K562 (cell line): ENCODE measurements at regions not wholly inside any gene's neighbourhood (a gene's known extent, or its start where the extent isn't known, plus 50 kb on each side); places are given as distances from the start of the nearest gene placed in this dataset.

Experiments
- ATAC-seq: fragments of 200-7000 bp; cut with Tn5 transposase; 3 replicates; pipeline ENCODE4 v1.9.1; 2020; ENCODE audit warnings: moderate library complexity
- BruUV-seq: library from RNA; stranded (reverse); fragments of 400-500 nt; replicated peaks from 2 replicates; lab custom pipeline; 2021; lab: Mats Ljungman, UMichigan
- CTCF ChIA-PET: fragments of 300-600 bp; formaldehyde crosslinking; extraction: SDS; loops from one replicate; lab custom pipeline; 2021; ENCODE audit warnings: low intra/inter-chr PET ratio; lab: Yijun Ruan, JAX
- POLR2A ChIA-PET: fragments of 300-600, 350-650 bp; sonication (Branson Sonifier 250); formaldehyde crosslinking; extraction: SDS; loops from one replicate; lab custom pipeline; 2021; ENCODE audit warnings: antibody characterized with exemption, inconsistent platforms; lab: Yijun Ruan, JAX
- DNase-seq, 4 experiments: peaks; one replicate each; pipeline versions ENCODE4 v3.0.0 to v3.0.0-alpha.2; 2011 to 2018; ENCODE audit warnings: low spot score in 3 of 4, mixed read lengths in 3 of 4; ENCODE audit errors: extremely low read depth in 1 of 4
- FAIRE-seq: peaks from 2 replicates; lab custom pipeline; 2011; peaks lifted over from hg19 to GRCh38; lab: Jason Lieb, UNC
- H2AFZ ChIP-seq: 2 replicates; pipeline ENCODE4 v1.6.0; 2011; ENCODE audit warnings: low read depth, low read length, control low read depth, inconsistent platforms
- H3K27ac ChIP-seq: fragments of 200-600 bp; 3 replicates; pipeline ENCODE4 v1.8.0; 2011; ENCODE audit warnings: low read depth, mild to moderate bottlenecking, control low read depth, inconsistent platforms, low read length, moderate library complexity, mixed read lengths; ENCODE audit errors: extremely low read depth
- H3K27me3 ChIP-seq, 2 experiments: fragments of 300-600 bp in 1 of 2; 2 replicates in 1 of 2; 3 replicates in 1 of 2; pipeline versions ENCODE4 v1.6.0 to v1.8.0; 2011; ENCODE audit warnings: inconsistent platforms in 2 of 2, low read length in 2 of 2, mild to moderate bottlenecking in 1 of 2, mixed read lengths in 1 of 2, moderate library complexity in 1 of 2; ENCODE audit not compliant: control insufficient read depth in 2 of 2, insufficient read depth in 2 of 2
- H3K36me3 ChIP-seq: fragments of 300-600 bp; 3 replicates; pipeline ENCODE4 v1.8.0; 2011; ENCODE audit warnings: mild to moderate bottlenecking, low read length, inconsistent platforms; ENCODE audit not compliant: control insufficient read depth, insufficient read depth
- H3K4me1 ChIP-seq, 2 experiments: fragments of 200-600 bp in 1 of 2; replicated peaks in 1 of 2; 2 replicates in 1 of 2; 3 replicates in 1 of 2; pipeline versions ENCODE4 v1.5.1 to v1.8.0; 2011; ENCODE audit warnings: inconsistent platforms in 2 of 2, low read length in 2 of 2, mild to moderate bottlenecking in 1 of 2, mixed read lengths in 1 of 2, moderate library complexity in 1 of 2; ENCODE audit not compliant: control insufficient read depth in 2 of 2, insufficient read depth in 2 of 2
- H3K4me2 ChIP-seq: 2 replicates; pipeline ENCODE4 v1.6.1; 2011; ENCODE audit warnings: low read length, control low read depth, inconsistent platforms, mixed read lengths; ENCODE audit not compliant: insufficient read depth
- H3K4me3 ChIP-seq: fragments of 200-600 bp; sonication (generic), shearing (Covaris generic); 2 replicates; pipeline ENCODE4 v1.5.1; 2016; ENCODE audit warnings: control low read depth, inconsistent platforms
- H3K79me2 ChIP-seq: fragments of 200-600 bp; 3 replicates; pipeline ENCODE4 v1.8.0; 2011; ENCODE audit warnings: low read length, inconsistent platforms; ENCODE audit not compliant: control insufficient read depth, insufficient read depth
- H3K9ac ChIP-seq, 2 experiments: 2 replicates each; pipeline versions ENCODE4 v1.6.0 to v1.6.1; 2011; ENCODE audit warnings: low read depth in 2 of 2, low read length in 2 of 2, control low read depth in 1 of 2, inconsistent platforms in 1 of 2, mild to moderate bottlenecking in 1 of 2, mixed read lengths in 1 of 2; ENCODE audit not compliant: insufficient read depth in 1 of 2
- H3K9me1 ChIP-seq: one replicate; pipeline ENCODE4 v1.6.0; 2011; ENCODE audit warnings: inconsistent platforms, mild to moderate bottlenecking, low read length, moderate library complexity; ENCODE audit not compliant: control insufficient read depth, insufficient read depth
- H3K9me3 ChIP-seq: replicated peaks from 2 replicates; pipeline ENCODE4 v1.5.1; 2011; ENCODE audit warnings: low read depth, low read length, inconsistent platforms; ENCODE audit not compliant: control insufficient read depth, insufficient read depth
- H4K20me1 ChIP-seq: replicated peaks from 2 replicates; pipeline ENCODE4 v1.6.1; 2011; ENCODE audit warnings: low read length, inconsistent platforms, mixed read lengths; ENCODE audit not compliant: control insufficient read depth, insufficient read depth
- CHD2 ChIP-seq: IDR thresholded peaks from 2 replicates; pipeline ENCODE4 v1.6.1; 2011; ENCODE audit warnings: low read depth, low read length
- EGR1 ChIP-seq: fragments of 450-650 bp; conservative IDR thresholded peaks from 2 replicates; pipeline ENCODE4 v1.6.1; 2017; ENCODE audit warnings: mild to moderate bottlenecking
- FOXM1 ChIP-seq, 2 experiments: fragments of 450-650 bp in 1 of 2; sonication (generic) in 1 of 2; formaldehyde crosslinking in 1 of 2; IDR thresholded peaks; 2 replicates each; pipeline versions ENCODE4 v1.6.1 to v1.9.0; 2017 to 2022; ENCODE audit warnings: low read depth in 2 of 2, mild to moderate bottlenecking in 2 of 2, missing genetic modification reagents in 1 of 2, moderate library complexity in 1 of 2
- HIVEP1 ChIP-seq: fragments of 250-450 bp; sonication (Bioruptor Pico); IDR thresholded peaks from 2 replicates; pipeline ENCODE4 v1.4.0; 2020; ENCODE audit warnings: mild to moderate bottlenecking
- SETDB1 ChIP-seq: IDR thresholded peaks from one replicate; pipeline ENCODE4 v1.6.1; 2012; ENCODE audit warnings: low read length, control low read depth, inconsistent platforms
- USF2 ChIP-seq: sonication (generic); formaldehyde crosslinking; IDR thresholded peaks from 2 replicates; pipeline ENCODE4 v1.5.0; 2020; ENCODE audit warnings: missing genetic modification reagents
- WGBS: fragments of 100-300 bp; shearing (Covaris generic); methylation state at CpG from one replicate; pipeline ENCODE4 v1.1.6; 2016; ENCODE audit warnings: low coverage, mixed read lengths; ENCODE audit not compliant: insufficient coverage; ENCODE audit errors: missing lambda C conversion rate; 5-methylcytosine and 5-hydroxymethylcytosine counted together
- in situ Hi-C: fragments of 300-500 bp; cut with MboI; formaldehyde crosslinking; loops from 4 replicates; pipeline ENCODE4 v1.15.0; 2018; ENCODE audit warnings: inconsistent platforms, mixed read lengths
- intact Hi-C: fragments of 100-400 bp; cut with micrococcal nuclease; formaldehyde crosslinking; loops from 2 replicates; pipeline ENCODE4 v1.14.2; 2022
- TF ChIP-seq, protein P1 (sequence below): sonication (generic); formaldehyde crosslinking; IDR thresholded peaks from 2 replicates; pipeline ENCODE4 v1.8.1; 2023; ENCODE audit warnings: missing genetic modification reagents, mild to moderate bottlenecking, borderline replicate concordance

- TF ChIP-seq, protein P1, sequence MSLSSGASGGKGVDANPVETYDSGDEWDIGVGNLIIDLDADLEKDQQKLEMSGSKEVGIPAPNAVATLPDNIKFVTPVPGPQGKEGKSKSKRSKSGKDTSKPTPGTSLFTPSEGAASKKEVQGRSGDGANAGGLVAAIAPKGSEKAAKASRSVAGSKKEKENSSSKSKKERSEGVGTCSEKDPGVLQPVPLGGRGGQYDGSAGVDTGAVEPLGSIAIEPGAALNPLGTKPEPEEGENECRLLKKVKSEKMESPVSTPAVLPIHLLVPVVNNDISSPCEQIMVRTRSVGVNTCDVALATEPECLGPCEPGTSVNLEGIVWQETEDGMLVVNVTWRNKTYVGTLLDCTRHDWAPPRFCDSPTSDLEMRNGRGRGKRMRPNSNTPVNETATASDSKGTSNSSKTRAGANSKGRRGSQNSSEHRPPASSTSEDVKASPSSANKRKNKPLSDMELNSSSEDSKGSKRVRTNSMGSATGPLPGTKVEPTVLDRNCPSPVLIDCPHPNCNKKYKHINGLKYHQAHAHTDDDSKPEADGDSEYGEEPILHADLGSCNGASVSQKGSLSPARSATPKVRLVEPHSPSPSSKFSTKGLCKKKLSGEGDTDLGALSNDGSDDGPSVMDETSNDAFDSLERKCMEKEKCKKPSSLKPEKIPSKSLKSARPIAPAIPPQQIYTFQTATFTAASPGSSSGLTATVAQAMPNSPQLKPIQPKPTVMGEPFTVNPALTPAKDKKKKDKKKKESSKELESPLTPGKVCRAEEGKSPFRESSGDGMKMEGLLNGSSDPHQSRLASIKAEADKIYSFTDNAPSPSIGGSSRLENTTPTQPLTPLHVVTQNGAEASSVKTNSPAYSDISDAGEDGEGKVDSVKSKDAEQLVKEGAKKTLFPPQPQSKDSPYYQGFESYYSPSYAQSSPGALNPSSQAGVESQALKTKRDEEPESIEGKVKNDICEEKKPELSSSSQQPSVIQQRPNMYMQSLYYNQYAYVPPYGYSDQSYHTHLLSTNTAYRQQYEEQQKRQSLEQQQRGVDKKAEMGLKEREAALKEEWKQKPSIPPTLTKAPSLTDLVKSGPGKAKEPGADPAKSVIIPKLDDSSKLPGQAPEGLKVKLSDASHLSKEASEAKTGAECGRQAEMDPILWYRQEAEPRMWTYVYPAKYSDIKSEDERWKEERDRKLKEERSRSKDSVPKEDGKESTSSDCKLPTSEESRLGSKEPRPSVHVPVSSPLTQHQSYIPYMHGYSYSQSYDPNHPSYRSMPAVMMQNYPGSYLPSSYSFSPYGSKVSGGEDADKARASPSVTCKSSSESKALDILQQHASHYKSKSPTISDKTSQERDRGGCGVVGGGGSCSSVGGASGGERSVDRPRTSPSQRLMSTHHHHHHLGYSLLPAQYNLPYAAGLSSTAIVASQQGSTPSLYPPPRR: no peak
- TF ChIP-seq HIVEP1 (CRISPR knock-in tag): no peak
- no peak for TF ChIP-seq EGR1
- TF ChIP-seq FOXM1 (IDR thresholded peaks at IDR 0.05; ENCODE audit: low read depth): no peak
- no peak for TF ChIP-seq FOXM1 (CRISPR knock-in tag; IDR thresholded peaks at IDR 0.05; ENCODE audit: low read depth)
- no peak for TF ChIP-seq CHD2
- TF ChIP-seq, all 486 proteins: peak for 0
Measured at GRCh38 chr22:46062971-46063631, 86.1 kb upstream of the WNT7B start (continued).

DNA sequence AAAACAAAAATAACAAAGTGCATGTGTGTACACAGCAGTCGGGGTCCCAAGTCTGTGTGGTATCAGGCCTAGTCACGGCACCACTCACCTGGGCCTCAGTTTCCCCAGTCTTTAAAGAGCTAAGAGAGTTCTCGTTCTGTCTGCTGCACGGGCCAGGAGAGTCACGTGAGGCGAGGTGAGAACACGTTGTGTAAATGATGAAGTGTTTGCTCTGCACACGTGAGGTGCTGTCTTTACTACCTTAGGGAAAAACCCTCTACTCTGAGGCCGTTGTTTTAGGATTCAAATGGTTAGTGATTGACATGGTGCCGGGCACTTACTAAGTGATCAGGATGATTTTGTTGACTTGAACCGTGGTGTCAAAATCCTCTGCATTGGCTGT is 86.5 kb upstream of the PPARA start:
- ATAC-seq: no peak
- in situ Hi-C loops: no loop called here
- peaks cover 0 to 13% of the 10 kb centered on the region in 2 experiments; a peak in 3 of 5 replicates for H3K27me3 ChIP-seq

More for the DNA sequence above, 86.5 kb upstream of the PPARA start:
- Histone ChIP-seq H3K9me1 (no peaks in the 10 kb centered on the region), H3K36me3 (no peaks in the 10 kb centered on the region), H3K79me2 (no peaks in the 10 kb centered on the region), H3K27ac (no peak overlapping the region), H2AFZ (peak overlapping the region; percentile 9; the same call in 1 of the 2 replicates), H3K4me2 (no peak overlapping the region), H3K4me1 (peaks cover 0 to 14% of the 10 kb centered on the region in 2 experiments; a peak in 3 of 5 replicates), H3K9me3 (no peaks in the 10 kb centered on the region), H4K20me1 (no peaks in the 10 kb centered on the region), H3K4me3 (no peak overlapping the region), H3K9ac (no peak overlapping the region)
- ChIA-PET CTCF (no interaction called here), POLR2A (no interaction called here)
- no TSS peak for BruUV-seq
- FAIRE-seq (no peak), DNase-seq (no peak)
- TF ChIP-seq USF2 (CRISPR knock-in tag) (peak; percentile 29; the same call in 1 of the 2 replicates), SETDB1 (no peak)
- intact Hi-C loops: no loop called here
- 48% methylated on average over 11 of the region's 11 CpGs for WGBS
